Thyroid gland (tissue), 4 donors: ENCODE measurements at regions not wholly inside any gene's neighbourhood (a gene's known extent, or its start where the extent isn't known, plus 50 kb on each side); places are given as distances from the start of the nearest gene placed in this dataset.

Experiments
- POLR2A ChIP-seq, 2 donors: fragments of 450-650 bp; IDR thresholded peaks; one replicate each; pipeline ENCODE4 v1.6.1; 2017; ENCODE audit warnings: antibody characterized with exemption in 2 of 2, mild to moderate bottlenecking in 2 of 2, moderate library complexity in 1 of 2
- TF ChIP-seq, protein P1 (sequence below), 6 experiments: fragments of 200-600 bp in 3 of 6; fragments of 450-650 bp in 3 of 6; sonication (generic) in 3 of 6; IDR thresholded peaks; one replicate each; pipeline ENCODE4 v1.5.1; 2016 to 2019; ENCODE audit warnings: antibody characterized with exemption in 6 of 6, mild to moderate bottlenecking in 2 of 6, inconsistent platforms in 1 of 6, moderate library complexity in 1 of 6

DNA sequence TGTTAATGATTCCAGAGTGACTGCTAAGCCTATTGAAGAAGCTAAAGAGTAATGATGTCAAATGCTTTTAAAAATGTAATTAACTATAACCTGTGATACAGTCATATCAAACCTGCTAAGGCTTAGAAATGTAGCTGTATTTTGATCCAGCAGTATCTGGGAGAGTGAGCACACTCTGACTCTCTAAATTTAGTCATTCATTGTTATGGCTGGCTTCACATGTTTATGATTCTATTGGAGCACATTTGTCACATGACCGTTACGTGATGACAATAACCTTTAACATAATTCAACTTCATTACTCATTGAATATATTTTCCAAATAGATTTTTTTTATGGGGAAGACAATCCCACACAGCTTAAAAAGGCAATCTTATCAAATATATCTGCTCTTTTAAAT, 587.1 kb downstream of the LMO4 start:
- TF ChIP-seq, protein P1, sequence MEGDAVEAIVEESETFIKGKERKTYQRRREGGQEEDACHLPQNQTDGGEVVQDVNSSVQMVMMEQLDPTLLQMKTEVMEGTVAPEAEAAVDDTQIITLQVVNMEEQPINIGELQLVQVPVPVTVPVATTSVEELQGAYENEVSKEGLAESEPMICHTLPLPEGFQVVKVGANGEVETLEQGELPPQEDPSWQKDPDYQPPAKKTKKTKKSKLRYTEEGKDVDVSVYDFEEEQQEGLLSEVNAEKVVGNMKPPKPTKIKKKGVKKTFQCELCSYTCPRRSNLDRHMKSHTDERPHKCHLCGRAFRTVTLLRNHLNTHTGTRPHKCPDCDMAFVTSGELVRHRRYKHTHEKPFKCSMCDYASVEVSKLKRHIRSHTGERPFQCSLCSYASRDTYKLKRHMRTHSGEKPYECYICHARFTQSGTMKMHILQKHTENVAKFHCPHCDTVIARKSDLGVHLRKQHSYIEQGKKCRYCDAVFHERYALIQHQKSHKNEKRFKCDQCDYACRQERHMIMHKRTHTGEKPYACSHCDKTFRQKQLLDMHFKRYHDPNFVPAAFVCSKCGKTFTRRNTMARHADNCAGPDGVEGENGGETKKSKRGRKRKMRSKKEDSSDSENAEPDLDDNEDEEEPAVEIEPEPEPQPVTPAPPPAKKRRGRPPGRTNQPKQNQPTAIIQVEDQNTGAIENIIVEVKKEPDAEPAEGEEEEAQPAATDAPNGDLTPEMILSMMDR (IDR thresholded peaks at IDR 0.05): no peak
- no peak for TF ChIP-seq POLR2A (IDR thresholded peaks at IDR 0.05)
